K562 (cell line): ENCODE measurements at regions not wholly inside any gene's neighbourhood (a gene's known extent, or its start where the extent isn't known, plus 50 kb on each side); places are given as distances from the start of the nearest gene placed in this dataset.

ENCODE experiments used
- ATAC-seq: fragments of 200-7000 bp; cut with Tn5 transposase; 3 replicates; pipeline ENCODE4 v1.9.1; 2020; ENCODE audit warnings: moderate library complexity
- BruUV-seq: library from RNA; stranded (reverse); fragments of 400-500 nt; replicated peaks from 2 replicates; lab custom pipeline; 2021; lab: Mats Ljungman, UMichigan
- CTCF ChIA-PET: fragments of 300-600 bp; formaldehyde crosslinking; extraction: SDS; loops from one replicate; lab custom pipeline; 2021; ENCODE audit warnings: low intra/inter-chr PET ratio; lab: Yijun Ruan, JAX
- POLR2A ChIA-PET: fragments of 300-600, 350-650 bp; sonication (Branson Sonifier 250); formaldehyde crosslinking; extraction: SDS; loops from one replicate; lab custom pipeline; 2021; ENCODE audit warnings: antibody characterized with exemption, inconsistent platforms; lab: Yijun Ruan, JAX
- DNase-seq, 4 experiments: peaks; one replicate each; pipeline versions ENCODE4 v3.0.0 to v3.0.0-alpha.2; 2011 to 2018; ENCODE audit warnings: low spot score in 3 of 4, mixed read lengths in 3 of 4; ENCODE audit errors: extremely low read depth in 1 of 4
- FAIRE-seq: peaks from 2 replicates; lab custom pipeline; 2011; peaks lifted over from hg19 to GRCh38; lab: Jason Lieb, UNC
- H2AFZ ChIP-seq: 2 replicates; pipeline ENCODE4 v1.6.0; 2011; ENCODE audit warnings: low read depth, low read length, control low read depth, inconsistent platforms
- H3K27ac ChIP-seq: fragments of 200-600 bp; 3 replicates; pipeline ENCODE4 v1.8.0; 2011; ENCODE audit warnings: low read depth, mild to moderate bottlenecking, control low read depth, inconsistent platforms, low read length, moderate library complexity, mixed read lengths; ENCODE audit errors: extremely low read depth
- H3K27me3 ChIP-seq, 2 experiments: fragments of 300-600 bp in 1 of 2; 2 replicates in 1 of 2; 3 replicates in 1 of 2; pipeline versions ENCODE4 v1.6.0 to v1.8.0; 2011; ENCODE audit warnings: inconsistent platforms in 2 of 2, low read length in 2 of 2, mild to moderate bottlenecking in 1 of 2, mixed read lengths in 1 of 2, moderate library complexity in 1 of 2; ENCODE audit not compliant: control insufficient read depth in 2 of 2, insufficient read depth in 2 of 2
- H3K36me3 ChIP-seq: fragments of 300-600 bp; 3 replicates; pipeline ENCODE4 v1.8.0; 2011; ENCODE audit warnings: mild to moderate bottlenecking, low read length, inconsistent platforms; ENCODE audit not compliant: control insufficient read depth, insufficient read depth
- H3K4me1 ChIP-seq, 2 experiments: fragments of 200-600 bp in 1 of 2; replicated peaks in 1 of 2; 2 replicates in 1 of 2; 3 replicates in 1 of 2; pipeline versions ENCODE4 v1.5.1 to v1.8.0; 2011; ENCODE audit warnings: inconsistent platforms in 2 of 2, low read length in 2 of 2, mild to moderate bottlenecking in 1 of 2, mixed read lengths in 1 of 2, moderate library complexity in 1 of 2; ENCODE audit not compliant: control insufficient read depth in 2 of 2, insufficient read depth in 2 of 2
- H3K4me2 ChIP-seq: 2 replicates; pipeline ENCODE4 v1.6.1; 2011; ENCODE audit warnings: low read length, control low read depth, inconsistent platforms, mixed read lengths; ENCODE audit not compliant: insufficient read depth
- H3K4me3 ChIP-seq: fragments of 200-600 bp; sonication (generic), shearing (Covaris generic); 2 replicates; pipeline ENCODE4 v1.5.1; 2016; ENCODE audit warnings: control low read depth, inconsistent platforms
- H3K79me2 ChIP-seq: fragments of 200-600 bp; 3 replicates; pipeline ENCODE4 v1.8.0; 2011; ENCODE audit warnings: low read length, inconsistent platforms; ENCODE audit not compliant: control insufficient read depth, insufficient read depth
- H3K9ac ChIP-seq, 2 experiments: 2 replicates each; pipeline versions ENCODE4 v1.6.0 to v1.6.1; 2011; ENCODE audit warnings: low read depth in 2 of 2, low read length in 2 of 2, control low read depth in 1 of 2, inconsistent platforms in 1 of 2, mild to moderate bottlenecking in 1 of 2, mixed read lengths in 1 of 2; ENCODE audit not compliant: insufficient read depth in 1 of 2
- H3K9me1 ChIP-seq: one replicate; pipeline ENCODE4 v1.6.0; 2011; ENCODE audit warnings: inconsistent platforms, mild to moderate bottlenecking, low read length, moderate library complexity; ENCODE audit not compliant: control insufficient read depth, insufficient read depth
- H3K9me3 ChIP-seq: replicated peaks from 2 replicates; pipeline ENCODE4 v1.5.1; 2011; ENCODE audit warnings: low read depth, low read length, inconsistent platforms; ENCODE audit not compliant: control insufficient read depth, insufficient read depth
- H4K20me1 ChIP-seq: replicated peaks from 2 replicates; pipeline ENCODE4 v1.6.1; 2011; ENCODE audit warnings: low read length, inconsistent platforms, mixed read lengths; ENCODE audit not compliant: control insufficient read depth, insufficient read depth
- BACH1 ChIP-seq: fragments of 200-800 bp; sonication (Bioruptor generic); IDR thresholded peaks from 2 replicates; pipeline ENCODE4 v1.6.1; 2016; ENCODE audit warnings: missing genetic modification characterization, missing compliant biosample characterization
- CTCF ChIP-seq, 3 experiments: IDR thresholded peaks in 2 of 3; conservative IDR thresholded peaks in 1 of 3; 2 replicates each; pipeline ENCODE4 v1.5.1; 2011 to 2012; ENCODE audit warnings: low read length in 3 of 3, mild to moderate bottlenecking in 3 of 3, control low read depth in 2 of 3, improper control_type of control experiment in 1 of 3, inconsistent platforms in 1 of 3, low read depth in 1 of 3, mixed read lengths in 1 of 3, moderate library complexity in 1 of 3; ENCODE audit not compliant: insufficient read depth in 2 of 3
- RFX1 ChIP-seq: fragments of 450-650 bp; IDR thresholded peaks from 2 replicates; pipeline ENCODE4 v1.6.1; 2016; ENCODE audit warnings: mild to moderate bottlenecking, moderate library complexity
- ZNF121 ChIP-seq: sonication (generic); formaldehyde crosslinking; conservative IDR thresholded peaks from 2 replicates; pipeline ENCODE4 v1.8.0; 2022; ENCODE audit warnings: missing genetic modification reagents
- WGBS: fragments of 100-300 bp; shearing (Covaris generic); methylation state at CpG from one replicate; pipeline ENCODE4 v1.1.6; 2016; ENCODE audit warnings: low coverage, mixed read lengths; ENCODE audit not compliant: insufficient coverage; ENCODE audit errors: missing lambda C conversion rate; 5-methylcytosine and 5-hydroxymethylcytosine counted together
- in situ Hi-C: fragments of 300-500 bp; cut with MboI; formaldehyde crosslinking; loops from 4 replicates; pipeline ENCODE4 v1.15.0; 2018; ENCODE audit warnings: inconsistent platforms, mixed read lengths
- intact Hi-C: fragments of 100-400 bp; cut with micrococcal nuclease; formaldehyde crosslinking; loops from 2 replicates; pipeline ENCODE4 v1.14.2; 2022

- in situ Hi-C loops (no loop called here), intact Hi-C loops (no loop called here)
- H3K27me3 ChIP-seq = no peaks in the 10 kb centered on the region
- no peak overlapping the region for H2AFZ ChIP-seq
- H4K20me1 ChIP-seq = no peaks in the 10 kb centered on the region
- no peaks in the 10 kb centered on the region for H3K9me1 ChIP-seq
- BruUV-seq = no TSS peak
- FAIRE-seq (no peak), DNase-seq (no peak), ATAC-seq (no peak)
- no peaks in the 10 kb centered on the region for H3K4me1 ChIP-seq
- ChIA-PET CTCF (no interaction called here), POLR2A (no interaction called here)
- no peaks in the 10 kb centered on the region for H3K79me2 ChIP-seq
- no peak overlapping the region for H3K4me3 ChIP-seq
- H3K36me3 ChIP-seq = no peaks in the 10 kb centered on the region
- H3K4me2 ChIP-seq = no peak overlapping the region
- H3K9ac ChIP-seq = no peak overlapping the region
- TF ChIP-seq RFX1 (no peak), CTCF (IDR thresholded peaks at IDR 0.05 in 2 of 3, conservative IDR thresholded peaks at IDR 0.05 in 1 of 3; ENCODE audit: insufficient read depth in 2 of 3, low read depth in 1 of 3, low read length in 3 of 3) (no peak)
- H3K27ac ChIP-seq = no peak overlapping the region
- H3K9me3 ChIP-seq = no peaks in the 10 kb centered on the region
Observed at GRCh38 chr4:59409647-59410046, 1790.5 kb upstream of the ADGRL3 start.

GRCh38 chr4:59412739-59413138 is 1787.4 kb upstream of the ADGRL3 start:
- no peak overlapping the region for H3K4me3 ChIP-seq
- H3K9ac ChIP-seq = no peak overlapping the region
- 2% methylated on average over 5 of the region's 5 CpGs for WGBS
- TF ChIP-seq BACH1 (tag) (no peak), ZNF121 (CRISPR knock-in tag) (no peak)
- TF ChIP-seq, all 486 proteins: peak for 0
- H3K9me1 ChIP-seq = no peaks in the 10 kb centered on the region
- ChIA-PET CTCF (no interaction called here), POLR2A (no interaction called here)
- FAIRE-seq (no peak), DNase-seq (no peak), ATAC-seq (no peak)
- H4K20me1 ChIP-seq = no peaks in the 10 kb centered on the region
- H3K79me2 ChIP-seq = no peaks in the 10 kb centered on the region
- no peak overlapping the region for H3K4me2 ChIP-seq
- H3K27ac ChIP-seq = no peak overlapping the region
- BruUV-seq = no TSS peak
- no peaks in the 10 kb centered on the region for H3K4me1 ChIP-seq
- H3K36me3 ChIP-seq = no peaks in the 10 kb centered on the region
- in situ Hi-C loops = no loop called here
- no peaks in the 10 kb centered on the region for H3K27me3 ChIP-seq
- H3K9me3 ChIP-seq = no peaks in the 10 kb centered on the region
- no peak overlapping the region for H2AFZ ChIP-seq
- intact Hi-C loops = no loop called here
